ENCODE measurements at regions not wholly inside any gene's neighbourhood (a gene's known extent, or its start where the extent isn't known, plus 50 kb on each side); places are given as distances from the start of the nearest gene placed in this dataset.

DNA sequence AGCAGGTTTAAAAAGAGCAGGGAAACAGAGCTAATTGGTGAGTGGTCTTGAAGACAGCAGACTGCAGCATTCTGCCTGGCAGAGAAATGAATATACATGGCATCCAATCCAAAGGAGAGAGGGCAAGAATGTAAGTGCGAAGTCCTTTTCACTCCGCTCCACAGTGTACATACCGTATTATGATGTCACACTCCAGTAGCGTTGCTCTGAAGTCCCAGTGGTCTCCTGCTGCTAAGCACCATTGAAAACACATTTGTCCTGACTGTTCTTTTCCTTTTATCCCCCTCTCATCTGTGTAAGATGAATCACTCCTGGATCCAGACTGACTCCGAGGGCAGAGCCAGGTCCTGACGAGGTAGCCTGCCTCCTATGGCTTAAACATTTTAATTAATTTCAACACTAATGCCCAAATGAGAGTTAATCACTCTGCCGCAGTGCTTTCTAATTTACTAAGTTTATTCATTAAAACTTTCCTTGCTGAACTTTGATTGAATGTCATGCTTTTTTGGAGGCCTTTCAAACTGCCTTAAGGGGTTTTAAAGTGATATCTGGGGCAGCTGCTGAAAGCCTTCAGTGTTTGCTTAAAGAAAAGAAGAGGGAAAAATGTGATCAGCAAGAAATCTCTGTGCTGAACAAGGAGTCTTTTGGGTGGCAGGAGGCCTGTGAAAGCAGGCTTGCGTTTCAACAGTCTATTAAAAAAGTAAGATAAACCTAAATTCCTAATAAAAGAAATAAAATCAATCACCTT is 227.2 kb downstream of the ATG4C start:
- no TSS peak for BruUV-seq (replicated peaks)
- no peaks in the 10 kb centered on the region for H3K4me1 ChIP-seq (replicated peaks; ENCODE audit: insufficient read depth)
- H2AFZ ChIP-seq, result no peak overlapping the region
- no peaks in the 10 kb centered on the region for H3K9me3 ChIP-seq (ENCODE audit: insufficient read depth, low read depth)
- H3K9me2 ChIP-seq (ENCODE audit: insufficient read depth), result no peaks in the 10 kb centered on the region
- DNase-seq, result no peak
- peaks cover 67% of the 10 kb centered on the region for H3K27me3 ChIP-seq (ENCODE audit: insufficient read depth, low read depth)
- H3K27ac ChIP-seq, result no peak overlapping the region
- no peaks in the 10 kb centered on the region for H4K20me1 ChIP-seq (ENCODE audit: insufficient read depth)
- no peaks in the 10 kb centered on the region for H3K79me2 ChIP-seq (ENCODE audit: low read depth)
- intact Hi-C loops (cut with micrococcal nuclease; ENCODE audit: unreplicated experiment), result no loop called here
- POLR2A ChIA-PET (ENCODE audit: unreplicated experiment), result no interaction called here
- H3K36me3 ChIP-seq (ENCODE audit: low read depth), result no peaks in the 10 kb centered on the region
- TF ChIP-seq, protein P1, sequence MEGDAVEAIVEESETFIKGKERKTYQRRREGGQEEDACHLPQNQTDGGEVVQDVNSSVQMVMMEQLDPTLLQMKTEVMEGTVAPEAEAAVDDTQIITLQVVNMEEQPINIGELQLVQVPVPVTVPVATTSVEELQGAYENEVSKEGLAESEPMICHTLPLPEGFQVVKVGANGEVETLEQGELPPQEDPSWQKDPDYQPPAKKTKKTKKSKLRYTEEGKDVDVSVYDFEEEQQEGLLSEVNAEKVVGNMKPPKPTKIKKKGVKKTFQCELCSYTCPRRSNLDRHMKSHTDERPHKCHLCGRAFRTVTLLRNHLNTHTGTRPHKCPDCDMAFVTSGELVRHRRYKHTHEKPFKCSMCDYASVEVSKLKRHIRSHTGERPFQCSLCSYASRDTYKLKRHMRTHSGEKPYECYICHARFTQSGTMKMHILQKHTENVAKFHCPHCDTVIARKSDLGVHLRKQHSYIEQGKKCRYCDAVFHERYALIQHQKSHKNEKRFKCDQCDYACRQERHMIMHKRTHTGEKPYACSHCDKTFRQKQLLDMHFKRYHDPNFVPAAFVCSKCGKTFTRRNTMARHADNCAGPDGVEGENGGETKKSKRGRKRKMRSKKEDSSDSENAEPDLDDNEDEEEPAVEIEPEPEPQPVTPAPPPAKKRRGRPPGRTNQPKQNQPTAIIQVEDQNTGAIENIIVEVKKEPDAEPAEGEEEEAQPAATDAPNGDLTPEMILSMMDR (conservative IDR thresholded peaks at IDR 0.05), result no peak
- TF ChIP-seq EZH2 (IDR thresholded peaks at IDR 0.05; ENCODE audit: low read depth), result no peak
- no peak overlapping the region for H3K4me2 ChIP-seq
- no peak overlapping the region for H3K4me3 ChIP-seq
- H3F3A ChIP-seq (ENCODE audit: insufficient read depth, low read depth), result no peaks in the 10 kb centered on the region
- CTCF ChIA-PET, result no interaction called here

DNA sequence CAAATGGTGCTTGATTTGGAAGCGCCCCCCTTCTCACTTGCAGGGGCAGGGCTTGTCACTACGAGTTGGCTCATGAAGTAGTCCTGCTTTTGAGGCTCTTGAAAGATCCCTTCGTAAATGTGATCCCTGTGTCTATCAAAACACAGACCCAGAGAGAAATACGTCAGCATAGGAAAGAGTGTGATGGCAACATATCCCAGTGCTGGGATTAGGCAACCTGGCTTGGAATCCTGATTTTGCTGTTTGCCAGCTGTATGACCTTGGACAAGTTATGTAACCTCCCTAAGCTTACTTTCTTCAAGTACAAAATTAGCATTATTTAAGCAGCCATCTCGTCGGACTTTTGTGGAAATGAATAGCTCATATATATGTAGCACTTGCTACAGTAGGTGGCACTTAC is 228.4 kb downstream of the ATG4C start:
- Histone ChIP-seq H3K4me1 (replicated peaks; ENCODE audit: insufficient read depth) (no peaks in the 10 kb centered on the region), H3K4me2 (no peak overlapping the region), H3K27ac (no peak overlapping the region), H3K9me3 (ENCODE audit: insufficient read depth, low read depth) (no peaks in the 10 kb centered on the region), H3K27me3 (ENCODE audit: insufficient read depth, low read depth) (peaks cover 62% of the 10 kb centered on the region), H3K4me3 (no peak overlapping the region), H3K79me2 (ENCODE audit: low read depth) (no peaks in the 10 kb centered on the region), H4K20me1 (ENCODE audit: insufficient read depth) (no peaks in the 10 kb centered on the region), H3F3A (ENCODE audit: insufficient read depth, low read depth) (no peaks in the 10 kb centered on the region), H3K9me2 (ENCODE audit: insufficient read depth) (no peaks in the 10 kb centered on the region), H3K36me3 (ENCODE audit: low read depth) (no peaks in the 10 kb centered on the region), H2AFZ (no peak overlapping the region)
- CTCF ChIA-PET, result no interaction called here
- intact Hi-C loops (cut with micrococcal nuclease; ENCODE audit: unreplicated experiment), result no loop called here
- DNase-seq, result no peak
- no peak for TF ChIP-seq EZH2 (IDR thresholded peaks at IDR 0.05; ENCODE audit: low read depth)
- TF ChIP-seq, protein P1 (conservative IDR thresholded peaks at IDR 0.05), result no peak
- POLR2A ChIA-PET (ENCODE audit: unreplicated experiment), result no interaction called here
- no TSS peak for BruUV-seq (replicated peaks)

DNA sequence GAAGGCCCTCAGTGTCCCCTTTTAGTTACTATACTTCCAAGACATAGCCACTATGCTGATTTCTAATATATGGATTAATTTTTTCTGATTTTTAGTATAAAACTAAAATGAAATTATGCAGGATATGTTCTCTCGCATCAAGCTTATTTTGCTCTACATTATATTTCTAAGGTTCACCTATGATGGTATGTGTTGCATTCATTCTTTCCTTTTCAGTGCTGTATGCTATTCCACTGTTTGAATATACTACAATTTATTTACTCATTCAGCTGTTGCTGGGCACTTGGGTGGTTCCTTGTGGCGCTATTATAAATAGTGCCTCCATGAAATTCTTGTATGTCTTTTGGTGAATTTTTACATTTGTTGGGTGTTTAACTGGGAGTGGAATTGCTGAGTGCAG is 230.3 kb downstream of the ATG4C start:
- no peaks in the 10 kb centered on the region for H3K9me3 ChIP-seq (ENCODE audit: insufficient read depth, low read depth)
- no peak for TF ChIP-seq EZH2 (IDR thresholded peaks at IDR 0.05; ENCODE audit: low read depth)
- TF ChIP-seq, protein P1 (conservative IDR thresholded peaks at IDR 0.05), result no peak
- no peaks in the 10 kb centered on the region for H3K4me1 ChIP-seq (replicated peaks; ENCODE audit: insufficient read depth)
- H3K79me2 ChIP-seq (ENCODE audit: low read depth), result no peaks in the 10 kb centered on the region
- H4K20me1 ChIP-seq (ENCODE audit: insufficient read depth), result no peaks in the 10 kb centered on the region; the same call in 1 of the 2 replicates
- H3K27me3 ChIP-seq (ENCODE audit: insufficient read depth, low read depth), result peaks cover 79% of the 10 kb centered on the region
- intact Hi-C loops (cut with micrococcal nuclease; ENCODE audit: unreplicated experiment), result no loop called here
- H3K9me2 ChIP-seq (ENCODE audit: insufficient read depth), result no peaks in the 10 kb centered on the region
- no peaks in the 10 kb centered on the region for H3K36me3 ChIP-seq (ENCODE audit: low read depth)
- CTCF ChIA-PET, result no interaction called here
- POLR2A ChIA-PET (ENCODE audit: unreplicated experiment), result no interaction called here
- no peaks in the 10 kb centered on the region for H3F3A ChIP-seq (ENCODE audit: insufficient read depth, low read depth)
- no peak overlapping the region for H3K4me3 ChIP-seq
- no peak overlapping the region for H3K27ac ChIP-seq
- DNase-seq, result no peak
- BruUV-seq (replicated peaks), result no TSS peak
- H2AFZ ChIP-seq, result no peak overlapping the region
- no peak overlapping the region for H3K4me2 ChIP-seq
